ENCODE measurements at regions not wholly inside any gene's neighbourhood (a gene's known extent, or its start where the extent isn't known, plus 50 kb on each side); places are given as distances from the start of the nearest gene placed in this dataset.

DNA sequence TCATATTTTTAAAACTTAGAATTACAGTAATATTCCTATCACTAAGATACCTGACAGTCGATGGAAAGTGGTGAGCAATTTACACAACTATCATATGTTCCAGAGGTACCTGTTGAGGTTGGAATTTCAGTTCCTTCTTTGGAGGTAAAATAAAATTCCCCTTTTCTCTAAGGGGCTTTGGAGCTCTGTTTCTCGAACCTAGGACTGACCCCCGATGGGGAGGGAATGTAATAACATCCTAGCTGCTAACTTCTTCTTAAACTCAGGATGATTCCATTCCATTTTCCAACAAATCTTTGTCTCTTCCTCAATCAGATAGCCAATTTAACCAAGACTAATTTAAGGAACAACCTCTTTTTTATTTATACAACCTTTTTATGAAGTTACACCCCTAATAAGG, 1069.8 kb downstream of the NLGN4Y start:
- no peak for DNase-seq (ENCODE audit: extremely low read depth, low read depth)

DNA sequence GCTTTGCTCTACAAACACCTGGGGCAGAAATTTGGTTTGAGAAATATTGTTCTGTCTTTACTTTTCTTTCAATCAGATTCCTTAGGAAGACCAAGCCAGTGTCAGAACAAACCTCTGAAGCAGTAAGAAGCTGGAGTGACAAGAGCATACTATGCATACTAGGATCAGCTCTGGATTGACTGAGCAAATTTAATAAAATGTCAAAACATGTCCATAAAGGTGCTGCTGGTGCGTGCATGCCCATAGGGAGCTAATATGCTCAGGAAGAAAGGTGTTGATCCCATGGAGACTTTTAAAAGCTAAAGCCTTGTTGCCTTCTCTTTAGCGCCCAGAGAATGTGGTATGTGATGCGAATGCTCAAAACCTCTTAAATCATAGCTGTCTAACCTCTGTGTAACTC, 1076.2 kb downstream of the NLGN4Y start:
- DNase-seq (ENCODE audit: extremely low read depth, low read depth) = no peak

DNA sequence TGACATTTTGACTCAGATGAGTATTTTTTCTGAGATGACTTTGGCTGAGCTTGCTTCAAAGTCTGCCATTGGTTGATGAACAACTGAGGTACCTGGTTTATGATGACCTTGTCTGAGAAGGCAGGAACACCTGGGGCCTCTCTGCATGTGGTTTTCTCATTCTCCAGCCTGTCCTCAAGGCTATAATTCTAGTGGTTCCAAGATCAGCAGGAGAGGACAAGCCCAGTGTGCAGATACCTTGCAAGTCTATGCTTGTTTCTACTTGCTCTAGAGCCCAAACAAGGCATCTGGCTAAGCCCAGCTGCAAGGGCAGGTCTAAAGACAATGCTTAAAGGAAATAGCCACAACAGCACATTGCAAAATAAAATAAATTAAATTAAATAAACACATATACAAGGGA, 1100.0 kb downstream of the NLGN4Y start:
- no peak for DNase-seq (ENCODE audit: extremely low read depth, low read depth)

DNA sequence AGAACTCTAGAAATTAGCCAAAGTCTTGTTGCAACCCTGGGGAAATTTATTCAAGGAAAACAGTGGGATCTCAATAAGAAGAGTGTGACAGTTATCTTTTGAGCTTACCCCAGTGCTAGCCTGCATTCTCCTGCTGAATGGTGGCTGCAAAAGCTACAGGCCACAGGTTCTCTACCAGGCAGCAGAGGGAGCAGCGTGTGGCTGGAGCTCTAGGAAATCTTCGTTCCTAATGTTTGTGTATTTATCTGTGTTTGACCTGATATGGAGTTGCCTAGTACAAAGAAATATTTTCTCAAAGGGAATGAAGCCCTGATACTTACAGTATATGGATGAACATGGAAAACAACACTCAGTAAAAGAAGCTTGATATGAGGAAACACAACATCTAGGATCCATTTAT, 1100.6 kb downstream of the NLGN4Y start:
- DNase-seq (ENCODE audit: extremely low read depth, low read depth) = no peak

DNA sequence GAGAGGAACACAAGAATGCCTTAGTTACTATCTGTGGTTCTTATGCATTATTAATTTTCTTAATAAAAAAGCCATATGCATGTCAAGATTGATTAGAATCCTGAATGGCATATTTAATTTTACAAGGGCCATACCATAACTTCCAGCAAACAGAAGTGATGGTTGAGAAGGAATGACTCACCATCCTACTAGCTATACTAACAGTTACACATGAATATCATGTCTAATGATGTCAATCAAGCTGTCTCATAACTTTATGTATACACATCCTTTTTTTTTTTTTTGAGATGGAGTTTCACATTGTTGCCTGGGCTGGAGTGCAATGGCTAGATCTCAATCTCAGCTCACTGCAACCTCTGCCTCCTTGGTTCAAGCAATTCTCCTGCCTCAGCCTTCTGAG, 1123.9 kb downstream of the NLGN4Y start:
- DNase-seq (ENCODE audit: extremely low read depth, low read depth) = no peak

DNA sequence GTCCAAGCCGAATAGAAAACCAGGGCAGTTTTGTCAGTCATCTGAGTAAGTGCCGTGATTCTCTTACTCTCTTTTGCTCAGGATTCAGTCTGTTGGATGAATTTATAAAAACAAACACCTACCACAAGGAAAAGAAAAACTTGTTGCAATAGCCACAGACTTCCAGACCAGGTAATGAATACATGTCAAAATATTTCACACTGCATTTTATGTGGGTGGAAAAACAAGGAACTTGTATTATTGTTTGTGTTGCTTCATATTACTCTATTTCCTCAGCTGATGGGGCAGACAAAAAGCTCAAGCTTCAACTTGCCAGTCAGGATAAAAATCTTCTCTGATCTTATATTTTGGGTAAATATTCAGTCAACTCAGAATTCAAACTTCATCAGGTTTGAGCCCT, 1125.7 kb downstream of the NLGN4Y start:
- no peak for DNase-seq (ENCODE audit: extremely low read depth, low read depth)

DNA sequence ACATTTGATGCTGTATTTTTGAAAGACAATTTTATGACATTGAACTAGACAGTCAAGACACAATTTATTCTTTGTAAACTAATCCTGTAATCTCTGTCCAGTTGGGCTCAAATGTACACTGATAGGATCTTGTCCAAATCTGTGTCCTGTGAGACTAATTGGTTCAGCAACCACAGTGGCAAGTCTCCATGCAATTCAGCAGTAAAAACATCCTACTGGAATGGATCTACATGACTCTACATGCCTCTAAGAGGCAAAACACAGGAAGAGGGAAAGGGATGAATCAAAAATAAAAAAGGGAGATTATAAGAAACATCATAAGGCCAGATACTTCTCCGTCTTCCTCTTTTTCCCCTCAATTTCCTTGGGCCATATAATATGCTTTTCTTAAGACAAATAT, 1164.2 kb downstream of the NLGN4Y start:
- DNase-seq (ENCODE audit: extremely low read depth, low read depth) = no peak

DNA sequence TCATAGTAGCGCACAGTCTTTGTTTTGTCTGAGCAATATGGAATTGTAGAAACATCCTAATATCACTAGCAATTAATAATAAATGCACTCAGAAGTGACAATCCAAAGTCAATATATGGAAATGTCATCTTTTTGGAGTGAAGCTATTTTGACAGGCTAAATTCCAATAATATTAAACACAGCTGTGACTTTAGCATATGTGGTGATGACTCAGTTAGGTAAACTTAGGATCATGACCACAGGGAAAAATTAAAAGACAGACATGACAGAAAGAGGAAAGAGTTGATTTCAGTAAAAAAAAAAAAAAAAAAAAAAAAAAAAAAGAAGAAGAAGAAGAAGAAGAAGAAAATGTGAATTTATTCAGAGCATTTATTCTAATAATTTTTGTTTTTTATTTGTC, 1165.7 kb downstream of the NLGN4Y start:
- DNase-seq (ENCODE audit: extremely low read depth, low read depth) = no peak

DNA sequence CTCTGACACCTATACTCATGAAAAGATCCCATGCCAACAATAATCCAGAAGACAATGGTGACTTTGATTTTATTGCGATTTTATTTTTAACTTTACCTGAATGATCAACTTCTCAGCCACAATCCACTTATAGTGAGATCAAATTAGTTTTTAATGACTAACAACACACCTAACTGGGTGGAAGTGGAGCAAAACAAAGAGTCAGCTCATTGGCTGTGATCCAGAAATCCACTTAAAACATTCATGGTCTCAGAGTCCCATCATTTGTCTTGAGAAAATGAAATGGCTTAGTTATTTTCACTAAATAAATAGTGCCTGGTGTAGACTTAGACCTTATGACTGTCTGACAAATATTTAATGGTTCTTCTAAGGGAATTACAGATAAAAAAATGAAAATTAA, 1177.8 kb downstream of the NLGN4Y start:
- no peak for DNase-seq (ENCODE audit: extremely low read depth, low read depth)

DNA sequence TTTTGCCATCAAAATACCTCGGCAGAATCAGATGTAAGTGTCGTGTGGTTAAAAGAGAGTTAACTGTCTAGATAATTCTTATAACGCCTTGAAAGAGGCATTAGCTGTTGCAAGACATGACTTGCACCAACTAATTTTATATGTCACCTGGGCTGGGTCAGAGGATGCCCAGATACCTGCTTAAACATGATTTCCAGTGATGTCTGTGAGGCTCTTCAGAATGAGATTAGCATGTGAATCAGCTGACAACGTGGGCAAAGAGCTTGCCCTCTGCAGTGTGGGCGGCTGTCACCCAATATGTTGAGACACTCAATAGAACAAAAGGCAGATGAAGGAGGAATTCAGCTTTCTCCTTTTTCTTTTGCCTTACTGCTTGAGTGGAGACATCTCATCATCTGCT, 1180.6 kb downstream of the NLGN4Y start:
- no peak for DNase-seq (ENCODE audit: extremely low read depth, low read depth)

DNA sequence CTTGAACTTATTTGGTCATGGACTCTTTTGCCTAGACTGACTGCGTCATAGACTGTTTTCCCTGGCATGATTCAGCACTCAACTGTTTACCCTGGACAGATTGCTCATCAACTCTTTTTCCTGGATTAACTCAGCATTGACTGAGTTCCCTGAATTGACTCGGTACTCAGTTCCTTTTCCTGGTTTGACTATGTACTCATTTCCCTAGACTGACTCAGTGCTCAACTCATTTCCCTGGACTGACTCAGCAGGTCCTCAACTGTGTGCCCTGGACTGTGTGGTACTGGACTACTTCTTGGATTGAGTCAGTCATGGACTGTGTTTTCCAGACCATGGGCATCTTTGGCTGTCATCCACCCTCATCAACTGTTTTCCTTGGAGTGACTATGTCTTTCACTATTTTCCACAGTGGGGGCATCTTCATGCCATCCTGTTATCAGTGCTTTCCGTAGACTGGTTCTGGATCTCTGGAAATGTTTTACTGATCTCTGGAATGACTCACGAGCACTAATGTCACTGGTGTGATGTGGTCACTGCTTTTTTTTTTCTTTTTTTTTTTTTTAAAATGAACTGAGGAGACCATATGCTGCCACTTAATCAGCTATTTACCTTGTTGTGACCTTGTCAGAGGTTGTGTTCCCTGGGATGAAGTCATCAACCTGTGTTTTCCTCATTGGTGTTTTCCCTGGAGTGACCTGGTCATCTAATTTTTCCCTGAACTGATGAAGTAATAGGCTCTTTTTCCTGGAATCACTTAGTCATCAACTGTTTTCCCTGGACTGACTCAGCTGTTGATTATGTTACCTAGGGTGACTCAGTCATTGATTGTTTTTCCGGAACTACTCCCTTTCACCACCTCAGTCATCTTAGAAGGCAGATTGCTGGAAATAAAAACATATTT, 1225.5 kb downstream of the NLGN4Y start:
- DNase-seq (ENCODE audit: extremely low read depth, low read depth) = peak; percentile 85

DNA sequence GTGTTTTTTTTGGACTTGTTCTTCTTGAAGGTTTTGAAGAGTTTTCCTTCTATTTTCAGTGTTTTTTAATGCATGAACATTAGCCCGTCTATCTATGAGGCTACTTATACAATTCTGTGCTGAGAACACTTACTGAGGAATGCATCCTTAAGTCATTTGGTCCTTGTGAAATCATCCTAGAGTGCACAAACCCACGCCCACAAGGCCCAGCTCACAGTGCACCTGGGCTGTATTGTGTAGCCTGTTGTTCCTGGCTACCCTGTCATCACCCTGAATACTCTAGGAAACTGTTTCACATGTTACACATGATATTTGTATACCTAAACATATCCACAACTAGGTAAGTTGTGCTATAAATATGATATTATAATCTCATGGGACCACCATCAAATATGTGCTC, 1226.7 kb downstream of the NLGN4Y start:
- DNase-seq (ENCODE audit: extremely low read depth, low read depth) = no peak

DNA sequence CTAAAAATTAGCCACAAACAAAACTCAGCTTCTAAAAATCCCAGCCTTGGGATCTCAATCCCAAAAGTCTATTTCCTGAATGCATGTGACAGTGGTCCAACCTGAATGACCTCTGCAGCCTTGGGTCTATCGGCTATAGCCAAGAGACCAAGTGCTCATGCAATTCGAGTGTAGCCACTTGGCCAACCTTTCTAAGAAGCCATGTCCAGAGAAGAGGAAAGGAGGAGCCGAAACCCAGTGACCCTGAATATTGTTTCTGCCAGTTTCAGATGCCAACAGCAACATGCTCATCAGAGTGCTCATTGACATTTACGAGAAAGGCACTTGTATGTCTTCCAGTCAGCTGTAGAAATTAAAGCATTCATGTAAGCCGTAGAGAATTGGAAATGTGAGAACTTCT, 1231.9 kb downstream of the NLGN4Y start:
- DNase-seq (ENCODE audit: extremely low read depth, low read depth) = no peak

DNA sequence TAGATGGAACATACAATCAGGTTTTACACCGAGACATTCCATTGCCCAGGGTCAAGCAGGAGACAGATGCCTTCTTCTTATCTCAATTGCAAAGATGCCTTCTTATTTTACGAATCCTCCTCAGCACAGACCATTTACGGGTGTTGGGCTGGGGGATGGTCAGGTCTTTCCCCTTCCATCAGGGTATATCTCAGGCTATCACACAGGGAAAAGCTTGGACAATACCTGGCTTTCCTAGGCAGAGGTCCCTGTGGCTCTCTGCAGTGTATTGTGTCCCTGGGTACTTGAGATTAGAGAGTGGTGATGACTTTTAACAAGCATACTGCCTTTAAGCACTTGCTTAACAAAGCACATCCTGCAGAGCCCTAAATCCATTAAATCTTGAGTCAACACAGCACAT, 1249.2 kb downstream of the NLGN4Y start:
- DNase-seq (ENCODE audit: extremely low read depth, low read depth) = no peak

DNA sequence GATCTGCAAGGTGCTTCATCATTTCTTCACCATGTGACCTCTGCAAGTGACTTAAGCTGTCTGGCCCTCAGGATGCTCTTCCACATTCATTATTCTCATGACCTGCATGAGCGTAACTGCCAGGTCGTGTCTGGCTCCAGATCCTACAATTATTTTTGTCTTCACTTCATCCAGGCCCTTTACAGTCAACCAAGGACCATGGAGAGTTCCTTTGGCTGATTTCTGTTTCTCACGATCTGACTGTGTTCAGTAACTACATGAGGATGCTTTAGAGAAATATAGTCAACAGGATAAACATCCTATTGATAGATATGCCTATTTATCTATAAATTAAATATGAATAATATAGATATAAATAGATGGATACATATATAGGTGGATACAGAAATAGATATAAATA, 1251.6 kb downstream of the NLGN4Y start:
- no peak for DNase-seq (ENCODE audit: extremely low read depth, low read depth)

DNA sequence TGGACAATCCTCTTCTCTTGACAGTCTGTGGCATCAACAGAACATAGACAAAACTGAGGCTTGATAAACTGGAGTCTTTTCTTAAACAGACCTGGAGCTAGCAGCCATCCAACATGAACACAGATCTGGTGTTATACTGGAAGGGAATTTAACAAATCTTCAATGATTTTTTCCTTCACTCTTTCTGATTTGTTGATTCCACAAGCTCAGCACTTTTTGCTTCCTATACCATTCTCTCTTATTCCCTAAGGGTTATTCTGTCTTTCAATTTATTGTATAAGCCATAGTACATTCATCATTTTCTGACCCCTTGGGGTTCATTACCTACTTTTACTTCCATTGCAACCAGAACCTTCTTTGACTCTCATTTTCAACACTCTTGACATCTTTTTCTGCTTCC, 1255.6 kb downstream of the NLGN4Y start:
- DNase-seq (ENCODE audit: extremely low read depth, low read depth) = no peak

DNA sequence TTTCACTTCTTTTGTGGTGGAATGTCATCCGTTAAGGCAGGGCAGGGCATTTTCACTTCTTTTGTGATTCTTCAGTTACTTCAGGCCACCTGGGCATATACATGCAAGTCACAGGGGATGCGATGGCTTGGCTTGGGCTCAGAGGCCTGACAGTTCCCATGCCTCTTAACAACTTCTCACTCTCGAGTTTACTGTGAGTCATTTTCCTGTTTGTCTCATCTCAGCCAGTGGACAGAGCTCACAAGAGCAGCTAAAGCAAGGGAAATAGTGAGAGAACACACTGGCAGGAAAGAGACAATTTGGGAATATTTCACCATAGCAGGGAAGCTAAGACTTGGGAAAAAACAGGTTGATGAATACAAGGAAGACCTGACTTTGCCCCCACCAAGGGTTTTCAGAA, 1275.7 kb downstream of the NLGN4Y start:
- peak; percentile 12 for DNase-seq (ENCODE audit: extremely low read depth, low read depth)

DNA sequence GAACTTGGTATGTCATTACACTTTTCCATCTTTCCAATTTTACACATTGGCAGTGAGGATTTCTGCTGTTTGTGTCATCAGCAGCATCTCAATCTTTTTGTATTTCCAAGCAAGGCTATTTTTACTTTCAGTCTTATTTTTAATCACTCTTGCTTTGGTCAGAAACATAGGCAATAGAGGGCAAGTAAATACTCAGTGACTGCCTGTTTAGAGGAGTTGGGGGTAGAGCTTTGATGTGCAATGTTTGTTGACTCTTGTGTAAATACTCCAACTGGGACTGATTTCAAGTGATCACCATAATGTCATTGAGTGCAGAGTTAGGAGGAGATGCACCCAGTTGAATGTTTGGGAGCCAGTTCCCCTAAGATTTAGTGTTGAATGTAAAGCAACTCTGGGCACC, 1281.7 kb downstream of the NLGN4Y start:
- no peak for DNase-seq (ENCODE audit: extremely low read depth, low read depth)

DNA sequence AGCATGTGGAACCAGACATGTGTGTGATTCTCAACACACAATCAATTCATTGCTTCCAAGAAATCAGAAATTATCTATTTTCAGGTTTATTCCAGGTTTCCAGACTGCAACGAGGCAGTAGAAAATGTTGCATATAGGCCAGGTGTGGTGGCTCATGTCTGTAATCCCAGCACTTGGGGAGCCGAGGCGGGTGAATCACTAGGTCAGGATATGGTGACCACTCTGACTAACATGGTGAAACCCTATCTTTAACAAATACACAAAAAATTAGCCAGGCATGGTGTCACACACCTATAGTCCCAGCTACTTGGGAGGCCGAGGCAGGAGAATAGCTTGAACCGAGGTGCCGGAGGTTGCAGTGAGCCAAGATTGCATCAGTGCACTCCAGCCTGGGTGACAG, 1289.9 kb downstream of the NLGN4Y start:
- DNase-seq (ENCODE audit: extremely low read depth, low read depth) = no peak

Measured in NCI-H460 (cell line).